SK-N-SH (cell line): ENCODE measurements at regions not wholly inside any gene's neighbourhood (a gene's known extent, or its start where the extent isn't known, plus 50 kb on each side); places are given as distances from the start of the nearest gene placed in this dataset.

Source experiments
- CTCF ChIA-PET: fragments of 300-600, 350-600 bp; formaldehyde crosslinking; extraction: SDS; loops from one replicate; lab custom pipeline; 2021; lab: Yijun Ruan, JAX
- POLR2A ChIA-PET: fragments of 350-600 bp; sonication (Branson Sonifier 250); formaldehyde crosslinking; extraction: SDS; loops from one replicate; lab custom pipeline; 2020; ENCODE audit warnings: antibody characterized with exemption, inconsistent platforms; lab: Yijun Ruan, JAX
- DNase-seq: peaks from one replicate; pipeline ENCODE4 v3.0.0; 2012
- H2AFZ ChIP-seq: fragments of 200-600 bp; sonication (generic); 2 replicates; pipeline ENCODE4 v1.8.1; 2016; ENCODE audit warnings: antibody characterized with exemption, mild to moderate bottlenecking, low read depth
- H3F3A ChIP-seq: fragments of 200-600 bp; sonication (generic); replicated peaks from 2 replicates; pipeline ENCODE3; 2016; ENCODE audit warnings: antibody characterized with exemption, mild to moderate bottlenecking; ENCODE audit not compliant: insufficient read depth
- H3K27ac ChIP-seq, 2 experiments: fragments of 200-500 bp in 1 of 2; fragments of 200-600 bp in 1 of 2; sonication (Bioruptor generic) in 1 of 2; sonication (generic), shearing (Covaris generic) in 1 of 2; 2 replicates each; pipeline versions ENCODE4 v1.5.1 to v1.6.1; 2014 to 2016; ENCODE audit warnings: low read depth in 2 of 2, inconsistent platforms in 1 of 2, low read length in 1 of 2, mild to moderate bottlenecking in 1 of 2, mixed read lengths in 1 of 2
- H3K27me3 ChIP-seq: fragments of 200-600 bp; sonication (generic), shearing (Covaris generic); 2 replicates; pipeline ENCODE4 v1.6.1; 2016; ENCODE audit warnings: mixed run types; ENCODE audit not compliant: insufficient read depth
- H3K36me3 ChIP-seq, 2 experiments: fragments of 200-500 bp in 1 of 2; fragments of 200-600 bp in 1 of 2; sonication (Bioruptor generic) in 1 of 2; sonication (generic) in 1 of 2; replicated peaks in 1 of 2; 2 replicates each; pipeline versions ENCODE3 to v1.5.1; 2014 to 2016; ENCODE audit warnings: low read length in 1 of 2, mild to moderate bottlenecking in 1 of 2; ENCODE audit not compliant: insufficient read depth in 2 of 2, control insufficient read depth in 1 of 2
- H3K4me1 ChIP-seq, 2 experiments: fragments of 200-500 bp in 1 of 2; fragments of 200-600 bp in 1 of 2; sonication (Bioruptor generic) in 1 of 2; sonication (generic), shearing (Covaris generic) in 1 of 2; 2 replicates each; pipeline versions ENCODE4 v1.5.1 to v1.6.1; 2014 to 2016; ENCODE audit warnings: low read depth in 1 of 2, low read length in 1 of 2, mixed run types in 1 of 2; ENCODE audit not compliant: insufficient read depth in 2 of 2, control insufficient read depth in 1 of 2
- H3K4me2 ChIP-seq: fragments of 200-600 bp; sonication (generic), shearing (Covaris generic); 2 replicates; pipeline ENCODE4 v1.6.1; 2017; ENCODE audit warnings: mixed run types
- H3K4me3 ChIP-seq, 2 experiments: fragments of 200-500 bp in 1 of 2; fragments of 200-600 bp in 1 of 2; sonication (Bioruptor generic) in 1 of 2; sonication (generic), shearing (Covaris generic) in 1 of 2; 2 replicates each; pipeline versions ENCODE4 v1.5.1 to v1.8.1; 2014 to 2016; ENCODE audit warnings: low read depth in 2 of 2, inconsistent platforms in 1 of 2, low read length in 1 of 2, mild to moderate bottlenecking in 1 of 2, mixed read lengths in 1 of 2, moderate library complexity in 1 of 2
- H3K79me2 ChIP-seq: fragments of 200-600 bp; sonication (generic); 2 replicates; pipeline ENCODE4 v1.8.1; 2017; ENCODE audit warnings: mild to moderate bottlenecking; ENCODE audit not compliant: insufficient read depth
- H3K9ac ChIP-seq: fragments of 200-600 bp; sonication (generic); 2 replicates; pipeline ENCODE4 v1.6.1; 2017; ENCODE audit warnings: mixed run types
- H3K9me2 ChIP-seq: fragments of 200-600 bp; sonication (generic); 2 replicates; pipeline ENCODE4 v1.6.1; 2017; ENCODE audit warnings: mixed run types
- H3K9me3 ChIP-seq: fragments of 200-600 bp; sonication (generic); 2 replicates; pipeline ENCODE4 v1.6.1; 2017; ENCODE audit warnings: mixed run types, mild to moderate bottlenecking, moderate library complexity
- H4K20me1 ChIP-seq: fragments of 200-600 bp; sonication (generic); 2 replicates; pipeline ENCODE4 v1.6.1; 2017; ENCODE audit warnings: mild to moderate bottlenecking, mixed run types; ENCODE audit not compliant: insufficient read depth
- CHD2 ChIP-seq: fragments of 150-350 bp; IDR thresholded peaks from 2 replicates; pipeline ENCODE4 v1.6.1; 2018; ENCODE audit warnings: low read length; ENCODE audit not compliant: partially characterized antibody
- ELF1 ChIP-seq: IDR thresholded peaks from 2 replicates; pipeline ENCODE4 v1.4.0; 2012
- GABPA ChIP-seq: IDR thresholded peaks from 2 replicates; pipeline ENCODE4 v1.4.0; 2012; ENCODE audit warnings: low read depth, mild to moderate bottlenecking
- GATA2 ChIP-seq: sonication (generic); formaldehyde crosslinking; IDR thresholded peaks from 2 replicates; pipeline ENCODE4 v1.5.0; 2020; ENCODE audit warnings: mild to moderate bottlenecking, missing genetic modification reagents
- IRF3 ChIP-seq: fragments of 150-350 bp; IDR thresholded peaks from 2 replicates; pipeline ENCODE4 v1.6.1; 2016; ENCODE audit warnings: mild to moderate bottlenecking, low read depth, low read length
- JUND ChIP-seq: IDR thresholded peaks from 2 replicates; pipeline ENCODE4 v1.4.0; 2012
- MEF2A ChIP-seq: IDR thresholded peaks from 2 replicates; pipeline ENCODE4 v1.4.0; 2012; ENCODE audit warnings: low read depth, borderline replicate concordance
- NRF1 ChIP-seq: IDR thresholded peaks from 2 replicates; pipeline ENCODE4 v1.6.1; 2012; ENCODE audit warnings: low read depth, mild to moderate bottlenecking, low read length
- POLR2AphosphoS5 ChIP-seq: IDR thresholded peaks from 2 replicates; pipeline ENCODE4 v1.6.1; 2012; ENCODE audit warnings: low read depth, low read length
- RCOR1 ChIP-seq: fragments of 150-350 bp; IDR thresholded peaks from 2 replicates; pipeline ENCODE4 v1.6.1; 2017; ENCODE audit warnings: antibody characterized with exemption, low read length
- REST ChIP-seq: IDR thresholded peaks from 2 replicates; pipeline ENCODE4 v1.6.1; 2012; ENCODE audit warnings: mild to moderate bottlenecking, low read depth, low read length, moderate library complexity
- RFX5 ChIP-seq: IDR thresholded peaks from 2 replicates; pipeline ENCODE4 v1.6.1; 2012; ENCODE audit warnings: mild to moderate bottlenecking, improper control_type of control experiment, low read length
- SIN3A ChIP-seq: IDR thresholded peaks from 2 replicates; pipeline ENCODE4 v1.6.1; 2012; ENCODE audit warnings: low read depth, mild to moderate bottlenecking, low read length, moderate library complexity, borderline replicate concordance
- USF1 ChIP-seq: IDR thresholded peaks from 2 replicates; pipeline ENCODE4 v1.4.0; 2012; ENCODE audit warnings: low read depth, borderline replicate concordance
- USF2 ChIP-seq: fragments of 150-350 bp; IDR thresholded peaks from 2 replicates; pipeline ENCODE4 v1.6.1; 2017; ENCODE audit warnings: antibody characterized with exemption, low read length, low read depth, borderline replicate concordance
- WGBS: methylation state at CpG from one replicate; pipeline ENCODE4 v1.1.6; 2017; ENCODE audit warnings: low lambda C conversion rate; 5-methylcytosine and 5-hydroxymethylcytosine counted together

GRCh38 chr5:165569551-165569950 is 2064.1 kb downstream of the MAT2B start (continued):
- TF ChIP-seq IRF3 = no peak
- no peak for TF ChIP-seq SIN3A
- TF ChIP-seq RCOR1 = no peak

- no peak overlapping the region for H3K4me3 ChIP-seq
- no peak overlapping the region for H3K27ac ChIP-seq
- H3K27me3 ChIP-seq = no peaks in the 10 kb centered on the region
- H3K4me2 ChIP-seq = no peak overlapping the region
- no peaks in the 10 kb centered on the region for H3K36me3 ChIP-seq
- no peaks in the 10 kb centered on the region for H3K79me2 ChIP-seq
- no peaks in the 10 kb centered on the region for H3K9me3 ChIP-seq
- no peaks in the 10 kb centered on the region for H3F3A ChIP-seq
- no peak overlapping the region for H3K9ac ChIP-seq
- TF ChIP-seq CHD2 (no peak), GABPA (no peak)
- no peaks in the 10 kb centered on the region for H3K4me1 ChIP-seq
- H4K20me1 ChIP-seq = no peaks in the 10 kb centered on the region
- WGBS = 21% methylated on average over 4 of the region's 4 CpGs
- no peak overlapping the region for H2AFZ ChIP-seq
- no peaks in the 10 kb centered on the region for H3K9me2 ChIP-seq
- ChIA-PET CTCF (no interaction called here), POLR2A (no interaction called here)
- DNase-seq = no peak
Measured at GRCh38 chr5:165573445-165573844, 2068.0 kb downstream of the MAT2B start.

- POLR2A ChIA-PET = no interaction called here
- Histone ChIP-seq H3K9ac (no peak overlapping the region), H3K36me3 (no peaks in the 10 kb centered on the region), H3K27ac (no peak overlapping the region), H3K9me3 (no peaks in the 10 kb centered on the region), H2AFZ (no peak overlapping the region), H3K27me3 (no peaks in the 10 kb centered on the region), H3K4me2 (no peak overlapping the region), H3K79me2 (no peaks in the 10 kb centered on the region), H3F3A (no peaks in the 10 kb centered on the region), H3K9me2 (no peaks in the 10 kb centered on the region), H3K4me1 (no peaks in the 10 kb centered on the region), H3K4me3 (no peak overlapping the region), H4K20me1 (no peaks in the 10 kb centered on the region)
- 20% methylated on average over 2 of the region's 2 CpGs for WGBS
- DNase-seq = no peak
- CTCF ChIA-PET = no interaction called here
- no peak for TF ChIP-seq ELF1
Measured at GRCh38 chr5:165574100-165574499, 2068.7 kb downstream of the MAT2B start.

- ChIA-PET CTCF (no interaction called here), POLR2A (no interaction called here)
- Histone ChIP-seq H3F3A (no peaks in the 10 kb centered on the region), H3K9me3 (no peaks in the 10 kb centered on the region), H3K27ac (no peak overlapping the region), H3K4me2 (no peak overlapping the region), H3K79me2 (no peaks in the 10 kb centered on the region), H3K4me3 (no peak overlapping the region), H2AFZ (no peak overlapping the region), H4K20me1 (no peaks in the 10 kb centered on the region), H3K9me2 (no peaks in the 10 kb centered on the region), H3K9ac (no peak overlapping the region), H3K27me3 (no peaks in the 10 kb centered on the region), H3K4me1 (no peaks in the 10 kb centered on the region), H3K36me3 (no peaks in the 10 kb centered on the region)
- no peak for DNase-seq
- 45% methylated on average over 3 of the region's 3 CpGs for WGBS
- TF ChIP-seq REST (no peak), JUND (no peak), MEF2A (no peak), NRF1 (no peak), USF2 (no peak), POLR2AphosphoS5 (no peak), USF1 (no peak), RFX5 (no peak), GATA2 (CRISPR knock-in tag) (no peak), GABPA (no peak)
Measured at GRCh38 chr5:165576678-165577275, 2071.4 kb downstream of the MAT2B start.
